PC-3 (cell line): ENCODE measurements at regions not wholly inside any gene's neighbourhood (a gene's known extent, or its start where the extent isn't known, plus 50 kb on each side); places are given as distances from the start of the nearest gene placed in this dataset. TPM values are rescaled to one million over a fixed set of nuclear protein-coding genes. Genes with fewer than 3 reads are reported as not detected.

Experiments used
- ATAC-seq: fragments of 200-7000 bp; cut with Tn5 transposase; 2 replicates; pipeline ENCODE4 v1.9.1; 2020; ENCODE audit warnings: mild to moderate bottlenecking, moderate library complexity
- BruUV-seq: library from RNA; stranded (reverse); fragments of 400-500 nt; replicated peaks from 2 replicates; lab custom pipeline; 2021; lab: Mats Ljungman, UMichigan
- CTCF ChIA-PET: fragments of 300-600 bp; sonication (Branson Sonifier 250); formaldehyde crosslinking; loops from one replicate; lab custom pipeline; 2022; ENCODE audit warnings: antibody characterized with exemption; lab: Charles Lee
- POLR2A ChIA-PET: fragments of 300-600 bp; sonication (Branson Sonifier 250); formaldehyde crosslinking; loops from one replicate; lab custom pipeline; 2022; ENCODE audit warnings: antibody characterized with exemption; ENCODE audit not compliant: unreplicated experiment; lab: Charles Lee
- DNase-seq: peaks from one replicate; pipeline ENCODE4 v3.0.0-alpha.2; 2015
- H2AFZ ChIP-seq: fragments of 300-600 bp; sonication (generic); 2 replicates; pipeline ENCODE4 v1.6.0; 2016; ENCODE audit warnings: antibody characterized with exemption, low read length
- H3F3A ChIP-seq: fragments of 300-600 bp; sonication (generic); one replicate; pipeline ENCODE4 v1.6.0; 2017; ENCODE audit warnings: antibody characterized with exemption, low read length, control low read depth, mild to moderate bottlenecking; ENCODE audit not compliant: unreplicated experiment
- H3K27ac ChIP-seq: fragments of 300-600 bp; sonication (generic); 2 replicates; pipeline ENCODE4 v1.5.1; 2016; ENCODE audit warnings: mild to moderate bottlenecking, low read length
- H3K27me3 ChIP-seq: fragments of 300-600 bp; sonication (generic); 2 replicates; pipeline ENCODE4 v1.6.1; 2016; ENCODE audit warnings: low read length, mixed read lengths
- H3K36me3 ChIP-seq: fragments of 300-600 bp; sonication (generic); 2 replicates; pipeline ENCODE4 v1.6.1; 2016; ENCODE audit warnings: low read depth, mixed run types, low read length, mixed read lengths
- H3K4me1 ChIP-seq: fragments of 300-600 bp; sonication (generic); 2 replicates; pipeline ENCODE4 v1.5.1; 2016; ENCODE audit warnings: low read length; ENCODE audit not compliant: insufficient read depth
- H3K4me2 ChIP-seq: fragments of 300-600 bp; sonication (generic); 2 replicates; pipeline ENCODE4 v1.6.0; 2016; ENCODE audit warnings: low read length
- H3K4me3 ChIP-seq: fragments of 300-600 bp; sonication (generic); 2 replicates; pipeline ENCODE4 v1.5.1; 2016; ENCODE audit warnings: mild to moderate bottlenecking, low read length, mixed read lengths
- H3K79me2 ChIP-seq: fragments of 300-600 bp; sonication (generic); 2 replicates; pipeline ENCODE4 v1.6.1; 2017; ENCODE audit warnings: low read length, mixed read lengths
- H3K9ac ChIP-seq: fragments of 300-600 bp; sonication (generic); 2 replicates; pipeline ENCODE4 v1.6.0; 2016; ENCODE audit warnings: mild to moderate bottlenecking, low read length
- H3K9me2 ChIP-seq: fragments of 300-600 bp; sonication (generic); replicated peaks from 2 replicates; pipeline ENCODE4 v1.6.1; 2016; ENCODE audit warnings: mixed run types, low read length, mixed read lengths
- H3K9me3 ChIP-seq: fragments of 300-600 bp; sonication (generic); 2 replicates; pipeline ENCODE4 v1.6.1; 2016; ENCODE audit warnings: low read length, mixed read lengths
- H4K20me1 ChIP-seq: fragments of 300-600 bp; sonication (generic); 2 replicates; pipeline ENCODE4 v1.6.1; 2016; ENCODE audit warnings: low read length, mixed read lengths
- CTCF ChIP-seq: fragments of 300-600 bp; sonication (generic); conservative IDR thresholded peaks from 2 replicates; pipeline ENCODE4 v1.5.1; 2017; ENCODE audit warnings: antibody characterized with exemption, low read depth, mild to moderate bottlenecking, low read length
- EZH2 ChIP-seq: fragments of 300-600 bp; sonication (generic); IDR thresholded peaks from one replicate; pipeline ENCODE4 v1.6.1; 2017; ENCODE audit warnings: antibody characterized with exemption, mild to moderate bottlenecking, low read length; ENCODE audit not compliant: unreplicated experiment
- EZH2phosphoT487 ChIP-seq: fragments of 300-600 bp; sonication (generic); IDR thresholded peaks from 2 replicates; pipeline ENCODE4 v1.6.1; 2018; ENCODE audit warnings: mild to moderate bottlenecking, antibody characterized with exemption, low read length, borderline replicate concordance
- intact Hi-C: fragments of 100-400 bp; cut with micrococcal nuclease; formaldehyde crosslinking; loops from 2 replicates; pipeline ENCODE4 v1.9.0; 2023
- microRNA-seq: library from miRNA; unstranded; fragments of <30 nt; microRNA quantifications from one replicate; pipeline ENCODE4 v1.1.0, GENCODE V29; 2020; ENCODE audit not compliant: unreplicated experiment

- ChIA-PET POLR2A (no interaction called here), CTCF (no interaction called here)
- Histone ChIP-seq H3K9ac (no peak overlapping the region; the same call in 1 of the 2 replicates), H3K4me3 (no peak overlapping the region), H3K27me3 (no peaks in the 10 kb centered on the region), H3K9me2 (no peaks in the 10 kb centered on the region), H3K79me2 (no peaks in the 10 kb centered on the region), H3K4me1 (0 out of 2 replicates have a peak, but pooled peaks cover 4% of the 10 kb centered on the region), H3K9me3 (no peaks in the 10 kb centered on the region), H4K20me1 (no peaks in the 10 kb centered on the region), H3K27ac (peak overlapping the region; percentile 62; the same call in 1 of the 2 replicates), H3K36me3 (no peaks in the 10 kb centered on the region), H3F3A (no peaks in the 10 kb centered on the region), H3K4me2 (no peak overlapping the region), H2AFZ (no peak overlapping the region)
- ATAC-seq = no peak
- no peak for DNase-seq
- TF ChIP-seq EZH2 = no peak
- no peak for TF ChIP-seq EZH2phosphoT487
- TF ChIP-seq CTCF = no peak
- BruUV-seq = no TSS peak
- intact Hi-C loops = no loop called here
These were observed 54.3 kb upstream of the NOX3 start for GRCh38 chr6:155509743-155510475.

- Histone ChIP-seq H3K27me3 (no peaks in the 10 kb centered on the region), H3K36me3 (no peaks in the 10 kb centered on the region), H3K9me3 (no peaks in the 10 kb centered on the region), H3K27ac (no peak overlapping the region), H3K9me2 (no peaks in the 10 kb centered on the region), H2AFZ (no peak overlapping the region), H3K79me2 (no peaks in the 10 kb centered on the region), H3K4me1 (0 out of 2 replicates have a peak, but pooled peaks cover 2% of the 10 kb centered on the region), H3K4me3 (no peak overlapping the region), H3K9ac (no peak overlapping the region), H4K20me1 (no peaks in the 10 kb centered on the region), H3F3A (no peaks in the 10 kb centered on the region), H3K4me2 (no peak overlapping the region)
- no peak for DNase-seq
- no peak for ATAC-seq
- CTCF ChIA-PET = no interaction called here
- TF ChIP-seq EZH2 = no peak
- TF ChIP-seq EZH2phosphoT487 = no peak
- no peak for TF ChIP-seq CTCF
- BruUV-seq = no TSS peak
- intact Hi-C loops = no loop called here
- POLR2A ChIA-PET = no interaction called here
These were observed 50.0 kb upstream of the NOX3 start for GRCh38 chr6:155505608-155505989.

Small RNAs in the stretch of these regions (microRNA-seq; reads per million reads assigned to microRNA genes)
- gene MIR1202 = not detected
